ENCODE measurements at regions not wholly inside any gene's neighbourhood (a gene's known extent, or its start where the extent isn't known, plus 50 kb on each side); places are given as distances from the start of the nearest gene placed in this dataset.

DNA sequence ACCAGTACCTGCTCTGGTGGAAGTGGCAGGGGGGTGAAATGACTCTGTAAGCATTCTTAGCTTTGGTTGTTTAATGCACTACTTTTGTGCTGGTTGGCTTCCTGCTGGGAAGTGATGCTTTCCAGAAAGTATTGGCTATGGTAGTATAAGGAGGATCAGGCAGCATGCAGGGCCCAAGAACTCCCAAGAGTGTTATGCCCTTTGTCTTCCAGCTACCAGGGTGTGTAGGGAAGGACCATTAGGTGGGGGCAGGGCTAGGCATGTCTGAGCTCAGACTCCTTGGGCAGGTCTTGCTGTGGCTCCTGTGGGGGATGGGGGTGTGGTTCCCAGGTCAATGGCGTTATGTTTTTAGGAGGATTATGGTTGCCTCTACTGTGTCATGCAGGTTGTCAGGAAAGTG is 135.8 kb upstream of the TRPC7 start:
- H3K4me3 ChIP-seq, result no peak overlapping the region
- no peaks in the 10 kb centered on the region for H3K36me3 ChIP-seq (replicated peaks in 1 of 2)
- intact Hi-C loops (cut with DNase I), result no loop called here
- TF ChIP-seq, protein P1, sequence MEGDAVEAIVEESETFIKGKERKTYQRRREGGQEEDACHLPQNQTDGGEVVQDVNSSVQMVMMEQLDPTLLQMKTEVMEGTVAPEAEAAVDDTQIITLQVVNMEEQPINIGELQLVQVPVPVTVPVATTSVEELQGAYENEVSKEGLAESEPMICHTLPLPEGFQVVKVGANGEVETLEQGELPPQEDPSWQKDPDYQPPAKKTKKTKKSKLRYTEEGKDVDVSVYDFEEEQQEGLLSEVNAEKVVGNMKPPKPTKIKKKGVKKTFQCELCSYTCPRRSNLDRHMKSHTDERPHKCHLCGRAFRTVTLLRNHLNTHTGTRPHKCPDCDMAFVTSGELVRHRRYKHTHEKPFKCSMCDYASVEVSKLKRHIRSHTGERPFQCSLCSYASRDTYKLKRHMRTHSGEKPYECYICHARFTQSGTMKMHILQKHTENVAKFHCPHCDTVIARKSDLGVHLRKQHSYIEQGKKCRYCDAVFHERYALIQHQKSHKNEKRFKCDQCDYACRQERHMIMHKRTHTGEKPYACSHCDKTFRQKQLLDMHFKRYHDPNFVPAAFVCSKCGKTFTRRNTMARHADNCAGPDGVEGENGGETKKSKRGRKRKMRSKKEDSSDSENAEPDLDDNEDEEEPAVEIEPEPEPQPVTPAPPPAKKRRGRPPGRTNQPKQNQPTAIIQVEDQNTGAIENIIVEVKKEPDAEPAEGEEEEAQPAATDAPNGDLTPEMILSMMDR (IDR thresholded peaks at IDR 0.05), result no peak
- no peak for TF ChIP-seq POLR2A (IDR thresholded peaks at IDR 0.05)
- H3K9me3 ChIP-seq (replicated peaks in 1 of 3), result peaks cover 0 to 7% (median 0%) of the 10 kb centered on the region in 3 donors
- H3K27ac ChIP-seq, result no peak overlapping the region
- H3K27me3 ChIP-seq, result no peaks in the 10 kb centered on the region
- no peaks in the 10 kb centered on the region for H3K4me1 ChIP-seq (replicated peaks in 1 of 2)
- DNase-seq, result no peak
- WGBS, 4 donors, result 0 to 100% (median 65%) methylated on average over 1 of the region's 1 CpG

DNA sequence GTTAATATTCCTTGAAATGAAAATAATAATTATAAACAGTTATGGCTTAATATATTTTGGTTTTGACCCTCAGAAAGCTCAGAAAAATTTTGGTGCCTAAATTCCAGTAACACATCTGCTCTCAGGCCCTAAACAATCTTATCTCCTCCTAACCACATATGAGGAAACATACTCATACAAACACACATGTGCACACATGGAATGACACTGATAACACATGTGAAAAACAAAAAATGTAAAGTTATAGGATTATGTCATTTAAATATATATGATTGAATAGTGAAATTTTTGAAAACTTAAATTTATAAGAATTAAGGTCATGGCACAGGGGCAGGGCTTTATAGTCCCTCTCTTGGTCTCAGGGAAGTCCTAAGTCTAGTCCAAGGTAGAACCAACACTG is 127.2 kb upstream of the TRPC7 start:
- H3K4me1 ChIP-seq (replicated peaks in 1 of 2), result no peaks in the 10 kb centered on the region
- no peaks in the 10 kb centered on the region for H3K36me3 ChIP-seq (replicated peaks in 1 of 2)
- H3K4me3 ChIP-seq, result no peak overlapping the region
- no peaks in the 10 kb centered on the region for H3K9me3 ChIP-seq (replicated peaks in 1 of 3)
- H3K27ac ChIP-seq, result no peak overlapping the region
- TF ChIP-seq, protein P1 (IDR thresholded peaks at IDR 0.05), result no peak
- TF ChIP-seq POLR2A (IDR thresholded peaks at IDR 0.05), result no peak
- no peaks in the 10 kb centered on the region for H3K27me3 ChIP-seq
- intact Hi-C loops (cut with DNase I), result no loop called here
- no peak for DNase-seq

DNA sequence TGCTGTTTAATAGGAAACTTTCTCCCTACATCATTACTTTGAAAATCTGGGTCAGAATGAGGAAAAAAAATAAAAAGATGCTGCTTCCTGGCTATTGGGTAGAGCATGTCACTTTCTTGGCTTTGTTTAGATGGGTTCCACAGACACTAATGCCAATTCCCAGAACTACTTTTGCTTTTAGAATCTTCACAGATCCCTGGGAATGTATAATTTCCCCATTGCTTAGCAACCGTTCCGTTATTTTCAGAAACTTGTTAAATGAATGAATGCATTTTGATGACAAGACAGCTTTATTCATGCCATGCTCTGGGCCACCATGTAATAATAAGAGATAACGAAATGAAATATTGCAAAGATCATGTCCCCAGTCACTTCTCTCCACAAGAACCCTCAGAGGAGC is 126.5 kb upstream of the TRPC7 start:
- no peaks in the 10 kb centered on the region for H3K27me3 ChIP-seq
- intact Hi-C loops (cut with DNase I), result no loop called here
- no peaks in the 10 kb centered on the region for H3K36me3 ChIP-seq (replicated peaks in 1 of 2)
- TF ChIP-seq, protein P1 (IDR thresholded peaks at IDR 0.05), result no peak
- no peak for TF ChIP-seq POLR2A (IDR thresholded peaks at IDR 0.05)
- DNase-seq, result no peak
- H3K9me3 ChIP-seq (replicated peaks in 1 of 3), result no peaks in the 10 kb centered on the region
- H3K27ac ChIP-seq, result no peak overlapping the region
- no peak overlapping the region for H3K4me3 ChIP-seq
- H3K4me1 ChIP-seq (replicated peaks in 1 of 2), result no peaks in the 10 kb centered on the region
- WGBS, 4 donors, result 47 to 57% (median 53%) methylated on average over 3 of the region's 3 CpGs

DNA sequence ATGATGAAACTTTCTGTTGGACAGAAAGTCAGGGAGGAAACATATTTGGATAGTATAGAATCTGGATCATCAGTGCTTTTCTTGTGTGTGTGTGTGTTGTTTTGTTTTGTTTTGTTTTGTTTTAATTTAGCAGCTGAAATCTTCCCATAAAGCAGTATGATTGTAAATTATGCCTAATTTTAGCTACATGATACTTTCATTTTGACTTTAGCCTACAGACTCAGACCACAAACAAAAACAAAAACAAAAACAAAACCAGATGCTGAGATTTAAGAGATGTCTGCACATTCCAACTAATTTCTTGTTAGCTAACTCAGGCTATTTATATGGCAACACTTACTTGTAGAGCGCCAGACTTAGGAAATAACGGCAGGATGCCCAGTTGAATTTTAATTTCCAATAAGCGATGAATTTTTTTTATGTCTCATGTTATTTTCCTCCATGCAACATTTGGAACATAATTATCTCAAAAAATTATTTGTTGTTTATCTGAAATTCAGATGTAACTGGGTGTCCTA is 119.5 kb upstream of the TRPC7 start:
- DNase-seq, result no peak
- no peak overlapping the region for H3K27ac ChIP-seq
- no peak overlapping the region for H3K4me3 ChIP-seq
- H3K27me3 ChIP-seq, result no peaks in the 10 kb centered on the region
- WGBS, 4 donors, result 93 to 99% (median 96%) methylated on average over 3 of the region's 3 CpGs
- H3K4me1 ChIP-seq (replicated peaks in 1 of 2), result no peaks in the 10 kb centered on the region
- intact Hi-C loops (cut with DNase I), result no loop called here
- TF ChIP-seq POLR2A (IDR thresholded peaks at IDR 0.05), result no peak
- TF ChIP-seq, protein P1 (IDR thresholded peaks at IDR 0.05), result no peak
- no peaks in the 10 kb centered on the region for H3K36me3 ChIP-seq (replicated peaks in 1 of 2)
- H3K9me3 ChIP-seq (replicated peaks in 1 of 3), result no peaks in the 10 kb centered on the region
